GM19023 (cell line): ENCODE measurements at regions not wholly inside any gene's neighbourhood (a gene's known extent, or its start where the extent isn't known, plus 50 kb on each side); places are given as distances from the start of the nearest gene placed in this dataset.
"Not testable (repeated sequence)": the region's sequence is repeated elsewhere in the genome, so short reads cannot be mapped to it uniquely, and the experiment has no call there.

ENCODE experiments used
- ATAC-seq: cut with Tn5 transposase; IDR thresholded peaks from one replicate; pipeline ENCODE4 v1.9.1; 2021; ENCODE audit warnings: mild to moderate bottlenecking, moderate library complexity; ENCODE audit not compliant: unreplicated experiment

GRCh38 chr2:176832086-176832485 lies 380.5 kb upstream of the HNRNPA3 start:
- no peak for ATAC-seq

DNA sequence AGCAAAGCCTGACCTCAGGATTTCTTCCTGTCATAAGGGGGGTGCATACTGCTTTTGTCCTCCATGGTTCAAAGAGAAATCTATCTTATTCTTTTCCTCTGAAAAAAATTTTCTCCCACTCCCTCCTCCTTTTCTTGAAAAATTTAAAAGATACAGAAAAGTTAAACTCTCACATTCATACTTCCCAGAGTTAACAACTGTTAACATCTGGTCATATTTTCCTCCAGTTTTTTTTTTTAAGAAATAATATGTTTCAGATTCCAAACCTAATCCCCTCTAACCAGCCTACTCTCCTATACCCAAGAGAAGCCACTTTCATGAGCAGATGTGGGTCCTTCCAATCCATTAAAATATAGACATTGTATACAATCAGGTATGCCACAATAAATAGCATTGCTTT lies 378.9 kb upstream of the HNRNPA3 start:
- ATAC-seq = no peak

- ATAC-seq = no peak
These were observed 378.4 kb upstream of the HNRNPA3 start for GRCh38 chr2:176834226-176834625.

GRCh38 chr2:176843208-176843607 lies 369.4 kb upstream of the HNRNPA3 start:
- ATAC-seq = no peak

- no peak for ATAC-seq
These were observed 368.1 kb upstream of the HNRNPA3 start for GRCh38 chr2:176844461-176844860.

- ATAC-seq = no peak
These were observed 366.9 kb upstream of the HNRNPA3 start for GRCh38 chr2:176845718-176846117.

DNA sequence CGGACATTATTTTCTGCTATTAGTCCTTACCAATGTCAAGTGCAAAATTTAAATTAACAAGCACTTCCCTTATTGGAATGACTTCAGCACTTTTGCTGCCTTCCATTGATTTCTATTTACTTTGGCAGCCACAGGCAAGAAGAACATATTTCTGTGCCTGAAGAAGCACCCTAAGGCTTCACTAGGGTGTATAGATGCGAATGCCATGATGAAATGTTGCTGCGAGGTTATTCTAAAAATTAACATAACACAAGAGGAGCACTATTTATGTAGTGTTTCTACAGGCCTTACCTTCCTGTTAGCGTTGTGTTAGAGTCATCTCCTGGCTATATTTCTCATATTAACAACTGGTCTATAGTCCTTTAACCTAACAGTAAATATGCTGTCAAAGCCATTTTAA lies 365.0 kb upstream of the HNRNPA3 start:
- ATAC-seq = no peak

- ATAC-seq = no peak
These were observed 363.8 kb upstream of the HNRNPA3 start for GRCh38 chr2:176848844-176849243.

DNA sequence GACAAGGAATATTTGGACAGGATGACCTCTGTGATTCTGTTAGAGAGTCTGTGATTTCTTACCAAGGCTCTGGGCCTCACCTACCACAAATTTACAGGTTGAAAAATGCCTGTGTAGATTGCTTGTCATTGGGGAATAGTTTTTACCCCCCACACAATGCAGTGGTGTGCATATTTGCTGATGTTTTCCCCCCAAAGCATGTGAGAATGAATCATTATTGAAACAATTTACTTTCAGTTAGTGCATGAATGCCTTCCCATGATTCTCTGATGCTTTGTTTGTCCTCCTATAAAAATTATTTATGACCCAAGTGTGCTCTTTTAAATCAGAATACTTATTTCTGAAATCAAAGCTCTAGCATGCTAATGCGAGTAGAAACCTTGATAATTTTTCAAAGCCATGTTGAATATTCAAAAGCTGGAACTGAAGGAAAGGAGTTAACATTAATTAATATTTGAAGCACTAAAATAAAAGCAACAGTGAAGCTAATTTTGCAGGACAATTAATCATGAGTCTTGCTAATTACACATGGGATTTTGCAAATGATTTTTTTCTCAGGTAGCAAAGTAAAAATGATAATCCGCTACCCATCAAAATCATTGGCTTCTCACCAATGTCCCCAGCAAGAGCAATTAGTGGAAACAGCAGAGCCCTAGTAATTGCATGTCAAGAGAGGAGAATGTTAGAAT lies 361.2 kb upstream of the HNRNPA3 start:
- ATAC-seq = no peak

GRCh38 chr2:176851889-176852483 lies 360.6 kb upstream of the HNRNPA3 start:
- ATAC-seq = no peak

DNA sequence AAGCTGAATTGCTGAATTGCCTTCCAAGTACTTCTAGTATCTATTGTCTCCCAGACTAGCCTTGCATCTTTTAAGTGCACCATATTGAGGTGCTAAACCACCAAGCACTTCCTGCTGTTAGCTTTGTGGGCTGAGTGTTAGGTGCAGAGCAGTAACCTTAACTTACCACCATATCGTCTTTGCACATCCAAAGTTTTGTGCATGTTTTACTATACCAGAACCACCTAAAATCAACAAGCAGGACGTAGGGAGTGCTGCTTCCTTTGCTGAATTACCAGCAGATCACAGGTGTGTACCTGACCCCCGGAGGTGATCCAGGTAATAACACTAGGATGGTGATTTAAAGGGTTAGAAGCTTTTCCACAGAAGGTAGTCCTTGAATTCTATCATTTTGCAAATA lies 359.9 kb upstream of the HNRNPA3 start:
- no peak for ATAC-seq

DNA sequence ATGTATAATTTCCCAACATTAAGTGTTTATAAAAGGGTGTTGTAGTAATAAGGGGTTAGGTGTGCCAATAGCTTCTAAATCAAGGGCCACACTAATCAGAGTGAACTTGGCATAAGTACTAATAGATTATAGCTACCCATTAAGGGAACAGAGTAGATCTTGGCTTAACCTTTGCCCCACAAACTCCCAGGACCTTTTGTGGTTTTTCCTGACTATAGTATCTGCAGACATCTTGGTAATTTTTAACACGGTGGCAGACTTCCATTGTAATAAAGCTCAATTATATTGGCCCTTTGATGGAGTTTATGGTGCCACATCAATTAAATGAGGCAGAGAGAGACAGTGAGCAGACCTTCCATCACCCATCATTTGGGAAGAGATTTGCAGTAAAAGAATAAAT lies 358.5 kb upstream of the HNRNPA3 start:
- no peak for ATAC-seq

GRCh38 chr2:176854878-176855277 lies 357.7 kb upstream of the HNRNPA3 start:
- ATAC-seq = no peak

GRCh38 chr2:176856683-176857082 lies 355.9 kb upstream of the HNRNPA3 start:
- ATAC-seq = no peak

DNA sequence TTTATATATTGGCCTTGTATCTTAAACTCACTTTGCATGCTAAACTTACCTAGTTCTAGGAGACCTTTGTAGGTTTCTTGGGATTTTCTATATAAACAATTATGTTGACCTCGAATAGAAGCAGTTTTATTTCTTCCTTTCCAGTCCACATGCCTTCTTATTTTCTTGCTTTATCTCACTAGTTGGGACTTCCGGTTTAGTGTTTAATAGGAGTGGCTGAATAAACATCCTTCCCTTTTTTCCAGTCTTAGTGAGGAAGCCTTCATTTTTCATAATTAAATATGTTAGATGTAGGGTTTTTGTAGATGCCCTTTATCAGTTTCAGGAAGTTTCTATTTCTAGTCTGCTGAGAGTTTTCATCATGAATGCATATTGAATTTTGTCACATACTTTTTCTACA lies 347.3 kb upstream of the HNRNPA3 start:
- ATAC-seq = no peak

GRCh38 chr2:176872406-176872805 lies 340.2 kb upstream of the HNRNPA3 start:
- no peak for ATAC-seq

DNA sequence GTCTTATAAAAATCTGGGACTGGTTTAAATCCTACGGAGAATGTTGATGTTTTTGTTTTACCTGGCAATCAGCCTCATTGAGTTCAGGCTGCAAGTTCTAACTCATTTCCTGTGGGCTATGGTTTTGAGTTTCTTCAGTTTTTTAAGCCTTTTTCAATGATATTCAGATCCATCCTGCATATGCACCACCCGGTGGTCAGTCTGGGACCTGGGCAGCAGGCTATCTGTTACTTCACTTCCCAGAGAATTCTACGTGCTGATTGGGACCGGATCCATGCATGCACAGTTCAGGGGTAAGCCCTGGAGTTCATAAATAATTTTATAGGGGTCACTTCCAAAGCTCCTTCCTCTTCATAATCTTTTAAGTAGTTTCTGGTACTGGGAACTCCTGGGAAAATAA lies 339.2 kb upstream of the HNRNPA3 start:
- no peak for ATAC-seq

GRCh38 chr2:176876493-176877103 lies 336.0 kb upstream of the HNRNPA3 start:
- ATAC-seq = no peak

GRCh38 chr2:176879426-176879995 lies 333.1 kb upstream of the HNRNPA3 start:
- no peak for ATAC-seq

- not testable (repeated sequence) for ATAC-seq
These were observed 330.5 kb upstream of the HNRNPA3 start for GRCh38 chr2:176882045-176882444.

- ATAC-seq = no peak
These were observed 327.5 kb upstream of the HNRNPA3 start for GRCh38 chr2:176885001-176885643.

DNA sequence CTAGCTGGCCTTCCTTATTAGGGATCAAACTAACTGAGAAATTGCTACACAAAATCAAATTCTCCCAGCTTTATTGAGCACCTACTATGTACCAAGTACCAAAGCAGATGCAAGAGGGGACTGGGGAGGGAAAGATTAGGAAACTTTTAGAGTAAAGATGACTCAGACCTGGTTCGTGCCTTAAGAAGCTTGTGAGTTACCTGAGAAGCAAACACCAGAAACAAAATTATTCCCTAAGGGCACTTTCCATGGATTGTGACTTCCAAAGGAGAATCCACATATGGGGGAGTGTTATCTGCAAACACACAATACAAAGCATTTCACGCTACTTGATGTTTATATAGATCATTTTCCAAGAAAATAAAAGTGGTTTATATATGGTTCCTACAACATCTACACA lies 326.9 kb upstream of the HNRNPA3 start:
- no peak for ATAC-seq
